ENCODE measurements at regions not wholly inside any gene's neighbourhood (a gene's known extent, or its start where the extent isn't known, plus 50 kb on each side); places are given as distances from the start of the nearest gene placed in this dataset.

- TF ChIP-seq POLR2A (IDR thresholded peaks at IDR 0.05) (no peak), CTCF (IDR thresholded peaks at IDR 0.05) (no peak)
Measured at GRCh38 chr12:61916831-61917230, 343.4 kb upstream of the USP15 start.
